Astrocyte (in vitro differentiated cells and primary cell): ENCODE measurements at regions not wholly inside any gene's neighbourhood (a gene's known extent, or its start where the extent isn't known, plus 50 kb on each side); places are given as distances from the start of the nearest gene placed in this dataset.

Experiments
- DNase-seq: peaks from one replicate; pipeline ENCODE4 v3.0.0-alpha.2; 2010; ENCODE audit warnings: low read depth
- FAIRE-seq: peaks from 2 replicates; lab custom pipeline; 2011; peaks lifted over from hg19 to GRCh38; lab: Jason Lieb, UNC
- H2AFZ ChIP-seq: 2 replicates; pipeline ENCODE4 v1.6.0; 2012; ENCODE audit warnings: low read depth, low read length, inconsistent platforms
- H3K27ac ChIP-seq: 2 replicates; pipeline ENCODE4 v1.5.1; 2011; ENCODE audit warnings: low read depth, low read length, inconsistent platforms
- H3K27me3 ChIP-seq: 2 replicates; pipeline ENCODE4 v1.6.0; 2011; ENCODE audit warnings: low read length, inconsistent platforms; ENCODE audit not compliant: insufficient read depth
- H3K36me3 ChIP-seq: 2 replicates; pipeline ENCODE4 v1.5.1; 2011; ENCODE audit warnings: low read length, inconsistent platforms; ENCODE audit not compliant: insufficient read depth
- H3K4me1 ChIP-seq: 2 replicates; pipeline ENCODE4 v1.5.1; 2011; ENCODE audit warnings: low read length, inconsistent platforms; ENCODE audit not compliant: insufficient read depth
- H3K4me2 ChIP-seq: 2 replicates; pipeline ENCODE4 v1.6.0; 2012; ENCODE audit warnings: low read length, inconsistent platforms
- H3K4me3 ChIP-seq: 2 replicates; pipeline ENCODE4 v1.5.1; 2011; ENCODE audit warnings: low read depth, mild to moderate bottlenecking, low read length, inconsistent platforms; ENCODE audit not compliant: insufficient read depth
- H3K79me2 ChIP-seq: 2 replicates; pipeline ENCODE4 v1.6.0; 2012; ENCODE audit warnings: mild to moderate bottlenecking, low read length, inconsistent platforms; ENCODE audit not compliant: insufficient read depth
- H3K9ac ChIP-seq: 2 replicates; pipeline ENCODE4 v1.6.0; 2012; ENCODE audit warnings: mild to moderate bottlenecking, low read length, inconsistent platforms
- H3K9me3 ChIP-seq: 2 replicates; pipeline ENCODE4 v1.5.1; 2012; ENCODE audit warnings: low read depth, mild to moderate bottlenecking, low read length, inconsistent platforms; ENCODE audit not compliant: insufficient read depth
- H4K20me1 ChIP-seq: 2 replicates; pipeline ENCODE4 v1.6.0; 2012; ENCODE audit warnings: low read length, inconsistent platforms; ENCODE audit not compliant: insufficient read depth
- H3K27ac Mint-ChIP-seq: one replicate; pipeline ENCODE4 v1.8.0; 2021; ENCODE audit warnings: mild to moderate bottlenecking, mixed read lengths; ENCODE audit not compliant: unreplicated experiment
- H3K27me3 Mint-ChIP-seq: one replicate; pipeline ENCODE4 v1.8.0; 2021; ENCODE audit warnings: low read depth, mixed read lengths; ENCODE audit not compliant: unreplicated experiment
- H3K36me3 Mint-ChIP-seq: one replicate; pipeline ENCODE4 v1.8.0; 2021; ENCODE audit warnings: low read depth, mixed read lengths; ENCODE audit not compliant: unreplicated experiment
- H3K4me1 Mint-ChIP-seq: one replicate; pipeline ENCODE4 v1.8.0; 2021; ENCODE audit warnings: low read depth, mixed read lengths; ENCODE audit not compliant: unreplicated experiment
- H3K4me3 Mint-ChIP-seq: one replicate; pipeline ENCODE4 v1.8.0; 2021; ENCODE audit warnings: mild to moderate bottlenecking, moderate library complexity, mixed read lengths; ENCODE audit not compliant: unreplicated experiment
- H3K9me3 Mint-ChIP-seq: one replicate; pipeline ENCODE4 v1.8.0; 2021; ENCODE audit warnings: mild to moderate bottlenecking, mixed read lengths; ENCODE audit not compliant: unreplicated experiment
- CTCF ChIP-seq: IDR thresholded peaks from 2 replicates; pipeline ENCODE4 v1.5.1; 2011; ENCODE audit warnings: low read depth, mild to moderate bottlenecking, inconsistent platforms, low read length, moderate library complexity; ENCODE audit not compliant: insufficient read depth
- EZH2 ChIP-seq: IDR thresholded peaks from 2 replicates; pipeline ENCODE4 v1.6.1; 2012; ENCODE audit warnings: mild to moderate bottlenecking, low read length, inconsistent platforms; ENCODE audit not compliant: insufficient read depth

GRCh38 chr7:13518738-13519137 lies 470.7 kb downstream of the ETV1 start:
- Mint-ChIP-seq H3K4me3 (no peak overlapping the region), H3K36me3 (no peaks in the 10 kb centered on the region), H3K27me3 (no peaks in the 10 kb centered on the region), H3K9me3 (peaks cover 2% of the 10 kb centered on the region), H3K4me1 (no peaks in the 10 kb centered on the region), H3K27ac (no peak overlapping the region)
- no peak for DNase-seq
- Histone ChIP-seq H4K20me1 (no peaks in the 10 kb centered on the region), H3K79me2 (no peaks in the 10 kb centered on the region), H3K36me3 (no peaks in the 10 kb centered on the region), H3K27me3 (no peaks in the 10 kb centered on the region), H3K9ac (no peak overlapping the region), H3K4me2 (no peak overlapping the region), H2AFZ (no peak overlapping the region), H3K4me3 (no peak overlapping the region), H3K27ac (no peak overlapping the region), H3K9me3 (no peaks in the 10 kb centered on the region), H3K4me1 (no peaks in the 10 kb centered on the region)
- no peak for TF ChIP-seq CTCF
- no peak for FAIRE-seq

- Mint-ChIP-seq H3K9me3 (no peaks in the 10 kb centered on the region), H3K27ac (no peak overlapping the region), H3K4me3 (no peak overlapping the region), H3K27me3 (no peaks in the 10 kb centered on the region), H3K4me1 (no peaks in the 10 kb centered on the region), H3K36me3 (no peaks in the 10 kb centered on the region)
- FAIRE-seq (no peak), DNase-seq (no peak)
- Histone ChIP-seq H3K4me3 (no peak overlapping the region), H3K79me2 (no peaks in the 10 kb centered on the region), H3K27me3 (no peaks in the 10 kb centered on the region), H2AFZ (no peak overlapping the region), H3K27ac (no peak overlapping the region), H3K4me2 (no peak overlapping the region), H4K20me1 (no peaks in the 10 kb centered on the region), H3K4me1 (no peaks in the 10 kb centered on the region), H3K9me3 (no peaks in the 10 kb centered on the region), H3K9ac (no peak overlapping the region), H3K36me3 (no peaks in the 10 kb centered on the region)
- TF ChIP-seq CTCF (no peak), EZH2 (no peak)
These were observed 465.4 kb downstream of the ETV1 start for GRCh38 chr7:13524076-13524475.

GRCh38 chr7:13532028-13532753 lies 457.3 kb downstream of the ETV1 start:
- no peak overlapping the region for H2AFZ ChIP-seq
- no peak for TF ChIP-seq CTCF
- TF ChIP-seq EZH2 = no peak
- no peaks in the 10 kb centered on the region for H3K36me3 ChIP-seq
- H3K27me3 Mint-ChIP-seq = no peaks in the 10 kb centered on the region
- no peak overlapping the region for H3K27ac Mint-ChIP-seq
- no peaks in the 10 kb centered on the region for H3K9me3 Mint-ChIP-seq
- no peak overlapping the region for H3K4me3 ChIP-seq
- no peak overlapping the region for H3K9ac ChIP-seq
- H3K27ac ChIP-seq = no peak overlapping the region
- H3K36me3 Mint-ChIP-seq = no peaks in the 10 kb centered on the region
- H3K9me3 ChIP-seq = no peaks in the 10 kb centered on the region
- no peaks in the 10 kb centered on the region for H3K79me2 ChIP-seq
- DNase-seq = no peak
- H3K27me3 ChIP-seq = no peaks in the 10 kb centered on the region
- no peak overlapping the region for H3K4me3 Mint-ChIP-seq
- no peak overlapping the region for H3K4me2 ChIP-seq
- no peak for FAIRE-seq
- H4K20me1 ChIP-seq = no peaks in the 10 kb centered on the region
- no peaks in the 10 kb centered on the region for H3K4me1 Mint-ChIP-seq
- H3K4me1 ChIP-seq = no peaks in the 10 kb centered on the region
